DMS153 treated with DMSO at 0.1 percent for 48 hours (cell line): ENCODE measurements at regions not wholly inside any gene's neighbourhood (a gene's known extent, or its start where the extent isn't known, plus 50 kb on each side); places are given as distances from the start of the nearest gene placed in this dataset.
A peak's percentile ranks its signal among the peaks of the same experiment; 100 is the strongest.

ENCODE experiments used
- DNase-seq: peaks from one replicate; lab custom pipeline; 2025; ENCODE audit not compliant: unreplicated experiment; lab: John Stamatoyannopoulos, UW

DNA sequence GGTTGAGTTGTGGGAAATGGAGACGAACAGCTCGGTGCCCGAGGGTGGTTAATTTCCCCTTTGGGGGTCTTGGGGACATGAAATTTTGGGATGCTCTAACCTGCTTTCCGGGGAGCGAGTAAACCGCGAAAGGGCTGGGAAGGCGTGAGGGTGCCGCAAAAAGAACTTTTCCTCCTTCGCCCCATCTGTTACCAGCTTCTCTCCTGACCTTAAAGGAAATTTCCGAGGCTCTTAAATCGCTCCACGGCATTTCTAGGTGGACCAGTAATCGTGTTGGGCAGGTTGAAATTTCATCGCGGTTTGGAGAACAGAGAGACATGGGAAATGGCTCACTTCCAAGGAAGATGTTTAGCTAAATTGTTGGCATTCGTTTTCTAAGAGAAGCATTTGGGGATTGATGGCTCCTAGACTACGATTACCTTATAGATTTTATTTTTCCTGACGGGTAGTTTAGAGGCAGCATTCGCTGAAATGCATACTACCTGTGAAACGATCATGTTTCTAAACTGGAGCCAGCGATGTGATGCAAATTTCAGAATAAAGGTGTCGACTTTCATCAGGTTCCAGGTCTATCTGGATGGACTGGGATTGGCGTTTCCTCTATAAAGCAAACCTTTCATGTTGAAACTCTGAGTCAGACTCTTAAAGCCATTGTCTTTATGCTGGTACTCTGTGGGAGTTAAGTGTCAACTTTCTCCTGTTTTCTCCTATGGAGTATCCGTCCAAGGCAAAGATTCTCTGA is 414.5 kb downstream of the PCNX1 start:
- peak; percentile 87 for DNase-seq

DNA sequence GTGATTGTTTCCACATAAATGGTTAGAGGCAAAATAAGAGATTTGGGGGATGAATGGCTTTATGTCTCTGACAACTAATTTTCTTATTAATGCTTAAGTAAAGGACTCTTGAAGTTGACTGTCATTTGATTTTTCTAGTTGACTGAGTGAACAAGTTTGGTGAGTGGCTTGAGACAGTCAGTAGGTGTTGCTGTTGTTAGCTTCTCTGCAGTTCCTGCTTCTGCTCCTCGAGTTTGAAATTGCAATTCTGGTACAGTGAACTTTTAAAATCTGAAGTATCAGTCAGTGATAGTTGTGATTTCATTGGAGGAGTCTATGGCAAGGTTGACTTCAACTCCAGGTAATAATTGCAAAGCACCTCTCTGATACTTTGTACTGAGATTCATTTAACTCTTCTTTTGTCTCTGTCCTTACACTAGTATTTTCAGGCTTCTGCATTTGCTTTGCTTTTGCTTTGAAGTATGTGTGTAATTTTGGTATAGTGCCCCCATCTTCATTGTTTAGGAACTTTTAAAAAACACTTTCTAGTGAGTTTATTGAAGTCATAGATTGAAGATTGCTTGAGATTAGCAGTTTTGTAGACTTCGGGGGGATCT is 415.5 kb downstream of the PCNX1 start:
- no peak for DNase-seq

DNA sequence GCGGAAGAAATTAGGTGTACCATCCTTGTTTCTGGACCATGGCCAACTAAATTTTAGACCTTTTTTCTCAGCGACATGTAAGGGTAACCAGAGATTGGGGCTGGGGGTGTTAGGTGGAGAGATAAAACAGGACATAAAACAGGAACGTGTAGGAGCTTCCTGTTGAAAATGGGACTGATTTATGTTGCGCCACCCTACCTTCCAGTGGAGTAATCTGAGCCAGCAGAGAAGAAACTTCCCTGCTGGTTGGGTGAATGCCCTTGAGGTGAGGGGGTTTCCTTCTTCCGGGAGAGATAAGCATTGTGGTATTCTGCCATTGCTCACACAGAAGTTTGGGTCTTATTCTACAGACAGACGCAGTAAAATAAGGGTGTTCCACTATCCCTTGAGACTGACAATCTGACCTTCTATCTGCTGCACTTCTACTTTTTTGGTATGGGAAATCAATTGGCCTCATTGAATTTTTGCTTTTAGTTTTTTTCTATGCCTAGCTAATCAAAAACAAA is 417.6 kb downstream of the PCNX1 start:
- DNase-seq, result no peak

DNA sequence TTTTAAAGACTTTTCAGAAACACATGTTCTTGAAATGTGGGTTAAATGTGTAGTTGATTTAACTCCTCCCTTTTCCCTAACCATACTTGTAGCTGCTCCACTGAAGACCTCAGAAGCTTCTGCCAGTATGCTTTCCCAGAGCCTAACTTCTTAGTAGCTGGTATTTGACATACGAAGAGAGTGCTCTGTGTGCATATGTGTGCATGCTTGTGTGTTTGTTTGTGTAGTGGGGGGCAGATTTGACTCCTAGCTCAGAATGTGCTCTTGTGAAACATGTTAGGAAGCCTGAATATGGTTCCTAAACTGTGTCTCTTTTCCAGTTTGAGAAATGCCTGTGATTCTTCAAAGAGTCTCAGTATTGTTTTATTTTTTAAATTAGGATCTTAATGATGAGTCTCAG is 420.4 kb downstream of the PCNX1 start:
- no peak for DNase-seq

DNA sequence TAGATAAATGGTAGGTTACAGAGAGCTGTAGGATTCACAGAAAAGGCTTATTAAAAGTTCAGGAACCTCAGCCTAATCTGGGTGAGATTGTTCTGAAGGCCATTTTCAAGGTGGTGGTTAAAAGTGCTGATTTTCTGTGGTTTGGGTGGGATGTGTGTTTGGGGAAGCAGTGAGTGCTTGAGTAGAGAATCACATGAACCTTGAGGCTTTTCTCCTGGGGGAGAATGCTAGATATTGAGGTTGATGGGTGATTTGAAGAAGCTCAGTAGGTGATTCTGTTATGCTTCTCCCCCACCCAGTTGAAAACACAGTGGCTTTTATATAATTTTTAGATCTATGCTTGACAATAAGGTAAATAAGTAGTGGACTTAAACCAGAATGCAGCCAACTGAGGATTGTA is 420.9 kb downstream of the PCNX1 start:
- DNase-seq, result no peak

DNA sequence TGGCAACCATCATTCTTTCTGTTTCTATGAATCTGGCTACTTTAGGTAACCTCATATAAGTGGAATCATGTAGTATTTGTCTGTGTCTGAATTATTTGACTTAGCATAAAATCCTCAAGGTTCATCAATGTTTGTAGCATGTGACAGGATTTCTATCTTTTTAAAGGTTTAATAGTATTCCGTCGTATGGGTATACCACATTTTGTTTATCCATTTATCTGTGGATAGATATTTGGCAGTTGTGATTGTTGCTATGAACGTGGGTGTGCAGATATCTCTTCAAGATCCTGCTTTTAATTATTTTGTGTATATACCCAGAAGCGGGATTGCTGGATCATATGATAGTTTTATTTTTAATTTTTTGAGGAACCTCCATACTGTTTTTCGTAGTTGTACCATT is 421.7 kb downstream of the PCNX1 start:
- no peak for DNase-seq

DNA sequence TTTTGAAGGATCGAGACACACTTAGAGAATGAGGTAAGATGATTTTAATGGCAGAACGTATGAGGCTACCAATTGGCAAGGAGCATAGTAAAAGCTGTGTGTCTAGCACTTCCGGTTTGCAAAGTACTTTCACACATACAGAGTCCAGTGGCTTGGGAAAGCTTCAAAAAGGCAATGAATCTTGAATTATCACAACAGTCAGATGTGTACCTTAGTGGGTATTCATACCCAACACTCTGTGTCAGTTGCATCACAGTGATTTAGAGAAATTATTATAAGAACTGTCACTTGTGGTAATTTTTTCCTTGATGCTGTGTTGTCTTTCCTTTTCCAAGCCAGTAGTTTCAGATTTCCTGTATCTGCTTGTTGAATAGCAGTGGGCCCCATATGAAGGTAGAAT is 424.1 kb downstream of the PCNX1 start:
- DNase-seq, result no peak

DNA sequence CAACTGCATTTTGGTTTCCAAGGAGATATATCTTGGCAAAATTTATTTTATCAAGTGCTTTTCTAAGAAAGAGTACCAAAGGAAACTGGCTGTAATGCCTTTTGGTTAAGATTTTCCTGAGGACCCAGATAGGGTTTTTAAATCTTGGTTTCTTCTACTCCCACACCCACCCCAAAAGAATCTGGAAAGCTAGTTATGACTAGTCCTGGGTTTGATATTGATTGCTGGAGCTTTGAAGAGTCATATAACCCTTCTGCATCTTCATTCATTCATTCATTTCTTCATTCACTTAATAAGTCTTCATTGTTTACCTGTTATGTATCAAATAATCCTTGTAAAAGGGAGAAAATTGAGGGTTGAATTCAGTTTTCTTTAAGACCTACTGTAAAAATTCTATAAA is 425.2 kb downstream of the PCNX1 start:
- DNase-seq, result no peak

DNA sequence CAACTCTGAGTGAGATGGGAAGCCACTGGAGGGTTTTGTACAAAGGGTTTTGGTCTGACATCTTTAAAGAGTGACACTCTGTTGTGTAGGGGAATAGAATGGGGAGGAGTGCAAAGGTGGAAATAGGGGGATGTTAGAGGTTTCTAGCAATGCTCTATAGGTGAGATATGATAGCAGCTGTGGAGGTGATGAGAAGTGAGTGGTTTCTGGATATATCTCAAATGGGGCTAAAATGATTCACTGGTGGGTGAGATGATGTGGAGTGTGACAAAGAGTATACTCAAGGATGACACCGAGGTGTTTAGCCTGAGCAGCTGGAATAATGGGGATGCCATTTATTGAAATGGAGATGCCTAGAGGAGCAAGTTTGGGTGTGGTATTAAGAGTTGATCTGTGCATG is 426.4 kb downstream of the PCNX1 start:
- DNase-seq, result no peak

DNA sequence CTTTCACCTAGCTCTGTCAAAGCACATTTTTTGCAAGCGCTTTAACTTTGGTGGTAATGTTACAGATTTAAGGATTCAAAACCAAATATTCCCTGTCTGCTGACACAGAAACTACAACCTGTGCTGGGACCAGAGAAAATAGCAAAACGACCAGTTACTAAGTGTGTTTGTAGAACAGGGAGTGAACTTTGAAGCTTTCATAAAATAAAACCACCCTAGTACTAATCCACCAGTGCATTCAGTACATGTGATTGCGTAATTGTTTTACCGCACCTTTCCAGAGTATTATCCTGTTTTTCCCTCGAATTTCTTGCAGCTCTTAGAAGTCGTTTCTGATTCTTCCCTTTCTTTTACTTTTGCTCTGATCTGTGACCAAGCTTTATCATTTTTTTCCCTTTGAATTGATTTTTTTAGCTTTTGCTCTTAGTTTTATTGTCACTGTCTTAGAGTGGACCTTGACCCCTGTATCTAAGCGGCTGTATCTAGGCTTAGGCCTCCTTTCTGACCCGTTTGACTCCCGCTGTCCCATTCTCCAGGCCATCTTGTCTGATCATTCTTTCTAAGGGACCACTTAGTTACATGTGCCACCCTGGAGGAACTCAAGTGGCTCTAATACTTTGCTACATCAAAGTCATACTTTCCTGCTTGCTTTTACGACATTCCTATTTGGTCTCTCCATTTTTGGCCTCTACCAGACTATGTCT is 429.4 kb downstream of the PCNX1 start:
- DNase-seq, result no peak

DNA sequence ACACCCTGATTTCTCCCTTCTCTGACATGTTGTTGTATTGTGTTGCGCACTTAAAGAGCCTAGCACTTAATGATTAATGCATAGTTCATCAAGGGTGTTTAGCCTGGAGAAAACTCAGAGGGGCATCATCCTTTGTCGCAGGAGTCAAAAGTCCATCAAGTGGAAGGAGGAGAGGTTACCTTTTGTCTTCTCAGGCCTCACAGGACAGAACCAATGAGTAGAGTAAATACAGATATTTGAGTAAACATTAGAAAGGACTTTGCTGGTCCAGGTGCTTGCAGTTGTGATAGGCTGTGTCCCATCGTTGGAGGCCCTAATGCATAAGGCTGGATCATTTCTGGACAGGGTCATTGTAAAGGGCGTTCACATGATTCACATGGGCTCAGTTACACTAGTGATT is 430.9 kb downstream of the PCNX1 start:
- no peak for DNase-seq

DNA sequence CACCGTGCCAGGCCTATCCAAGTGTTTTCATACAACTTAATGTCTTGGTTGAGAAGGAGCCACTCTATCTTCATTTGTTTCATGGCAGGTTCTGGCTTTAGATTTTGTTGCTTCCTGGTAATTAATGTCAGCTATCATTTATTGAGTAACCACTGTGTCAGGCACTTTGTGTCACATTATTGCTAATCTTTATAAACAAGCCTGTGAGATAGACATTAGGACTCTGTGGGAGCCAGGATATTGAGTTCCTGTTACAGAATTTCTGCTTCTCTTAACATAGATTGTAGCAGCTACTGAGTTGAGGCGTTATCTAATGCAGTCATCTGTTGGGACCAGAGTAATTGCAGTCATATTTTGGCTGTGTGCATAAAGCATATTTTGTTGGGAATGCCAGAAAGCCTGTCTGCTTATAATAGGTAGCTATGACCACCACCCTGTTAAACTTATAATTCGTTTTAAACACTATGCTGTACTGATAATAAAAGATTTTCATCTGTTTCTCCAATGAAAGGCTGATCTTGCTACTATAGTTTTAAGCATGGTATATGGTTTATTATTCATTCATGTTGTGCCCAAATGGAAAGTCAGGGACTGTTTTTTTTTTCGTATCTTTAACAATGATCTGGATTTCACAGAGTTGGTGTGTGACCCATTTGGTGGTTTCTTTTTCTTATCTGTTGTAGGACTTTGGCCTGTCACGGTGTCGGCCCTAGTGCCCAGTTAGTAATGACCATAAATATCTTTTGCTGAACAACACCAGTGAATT is 432.6 kb downstream of the PCNX1 start:
- DNase-seq, result no peak

DNA sequence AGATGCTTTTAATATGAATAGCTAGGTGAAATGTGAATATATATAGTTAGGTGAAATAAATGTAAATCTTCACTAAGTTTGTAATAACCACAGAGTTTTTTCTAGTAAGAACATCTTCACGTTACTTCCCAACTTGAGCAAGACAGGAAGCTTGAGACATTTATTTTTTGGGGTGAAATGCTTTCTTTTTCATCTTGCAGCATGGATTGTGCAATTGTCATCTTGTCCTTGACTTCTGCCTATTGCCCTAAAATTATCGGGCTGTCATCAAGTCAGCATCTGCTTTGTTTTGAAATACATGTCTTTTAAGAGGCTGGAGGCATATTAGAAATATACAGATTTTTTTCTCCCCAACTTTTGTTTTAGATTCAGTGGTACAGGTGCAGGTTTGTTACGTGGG is 433.9 kb downstream of the PCNX1 start:
- no peak for DNase-seq

DNA sequence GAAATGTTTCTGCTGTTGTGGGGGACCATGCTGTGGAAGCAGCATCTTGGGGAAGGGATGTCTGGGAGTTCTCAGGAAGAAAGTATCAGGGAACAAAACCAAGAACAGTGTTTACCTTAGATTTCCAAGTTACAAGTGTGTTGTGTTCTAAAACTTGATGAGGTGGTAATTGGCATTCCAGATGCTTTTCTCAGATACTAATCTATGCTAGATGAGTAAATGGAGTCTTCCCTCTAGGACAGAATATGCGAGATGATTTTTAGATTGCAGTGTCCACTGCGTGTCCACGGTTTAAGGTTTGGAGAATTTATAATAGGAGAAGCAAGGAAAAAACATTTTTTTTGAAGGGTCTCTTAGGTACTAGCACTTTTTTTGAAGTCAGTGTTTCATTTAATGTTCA is 436.5 kb downstream of the PCNX1 start:
- no peak for DNase-seq

DNA sequence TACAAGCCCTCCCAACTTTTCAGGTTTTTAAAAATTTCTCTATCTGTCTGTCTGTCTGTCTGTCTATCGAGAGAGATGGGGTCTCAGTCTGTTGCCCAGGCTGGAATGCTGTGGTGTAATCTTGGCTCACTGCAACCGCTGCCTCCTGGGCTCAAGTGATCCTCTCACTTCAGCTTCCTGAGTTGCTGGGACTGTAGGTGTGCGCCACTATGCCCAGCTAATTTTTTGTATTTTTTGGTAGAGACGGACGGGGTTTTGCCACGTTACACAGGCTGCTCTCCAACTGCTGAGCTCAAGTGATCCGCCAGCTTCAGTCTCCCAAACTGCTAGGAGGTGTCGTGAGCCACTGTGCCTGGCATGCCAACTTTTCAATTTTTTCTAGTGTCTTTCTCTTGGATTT is 437.2 kb downstream of the PCNX1 start:
- DNase-seq, result no peak

DNA sequence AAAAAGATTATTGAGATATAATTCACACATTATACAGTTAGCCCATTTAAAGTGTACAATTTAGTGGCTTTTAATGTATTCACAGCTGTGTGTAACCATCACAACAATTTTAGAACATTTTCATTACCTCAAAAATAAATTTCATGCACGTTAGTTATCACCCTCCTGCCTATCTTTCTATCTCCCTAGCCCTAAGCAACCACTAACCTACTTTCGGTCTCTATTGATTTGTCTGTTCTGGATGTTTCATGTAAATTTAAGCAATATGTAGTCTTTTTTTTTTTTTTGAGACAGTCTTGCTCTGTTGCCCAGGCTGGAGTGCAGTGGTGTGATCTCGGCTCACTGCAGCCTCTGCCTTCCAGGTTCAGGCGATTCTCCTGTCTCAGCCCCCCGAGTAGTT is 439.4 kb downstream of the PCNX1 start:
- DNase-seq, result no peak

DNA sequence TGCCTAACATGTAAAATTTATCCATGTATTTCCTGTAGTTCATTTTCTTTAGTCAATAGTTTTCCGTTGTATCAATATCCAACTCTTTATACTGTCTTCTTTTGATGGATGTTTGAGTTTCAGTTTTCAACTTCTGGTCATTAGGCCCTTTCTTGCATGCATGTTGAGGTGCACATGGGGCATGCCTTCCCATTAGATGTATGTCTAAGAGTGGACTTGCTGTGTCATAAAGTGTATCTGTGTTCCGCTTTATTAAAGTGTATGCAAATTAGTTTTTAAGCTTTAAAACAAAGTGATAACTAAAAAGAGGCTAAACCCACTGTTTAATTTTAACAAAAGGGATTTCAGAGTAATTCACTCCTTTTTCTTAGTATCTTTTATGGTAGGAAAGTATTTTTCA is 441.1 kb downstream of the PCNX1 start:
- no peak for DNase-seq

DNA sequence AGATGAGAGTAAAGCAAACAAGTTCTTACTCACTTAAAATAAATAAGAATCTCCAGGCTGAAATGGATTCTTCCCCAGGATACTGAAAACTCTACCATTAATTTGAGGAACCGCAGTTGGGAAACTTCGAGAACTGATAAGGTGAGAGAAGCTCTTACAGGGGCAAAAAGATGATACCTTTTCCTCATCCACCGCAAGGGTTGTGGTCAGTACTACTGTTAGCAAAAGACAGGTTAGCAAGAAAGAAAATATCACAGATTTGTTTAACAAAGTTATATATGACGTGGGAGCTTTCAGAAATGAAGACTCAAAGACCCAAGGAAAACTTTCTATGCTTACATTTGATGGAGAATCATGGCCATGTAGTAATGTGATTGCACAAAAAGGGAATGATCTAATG is 441.6 kb downstream of the PCNX1 start:
- no peak for DNase-seq

DNA sequence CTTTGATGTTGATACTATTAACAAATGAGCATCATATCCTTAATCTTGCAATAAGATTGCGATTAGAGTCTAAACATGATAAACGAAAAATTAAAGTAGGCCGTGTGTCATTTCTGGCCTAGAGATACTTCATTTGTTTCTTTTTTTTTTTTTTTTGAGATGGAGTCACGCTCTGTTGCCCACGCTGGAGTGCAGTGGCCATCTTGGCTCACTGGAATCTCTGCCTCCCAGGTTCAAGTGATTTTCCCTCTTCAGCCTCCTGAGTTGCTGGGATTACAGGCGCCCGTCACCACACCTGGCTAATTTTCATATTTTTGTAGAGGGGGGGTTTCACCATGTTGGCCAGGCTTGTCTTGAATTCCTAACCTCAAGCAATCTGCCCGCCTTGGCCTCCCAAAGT is 446.9 kb downstream of the PCNX1 start:
- no peak for DNase-seq

DNA sequence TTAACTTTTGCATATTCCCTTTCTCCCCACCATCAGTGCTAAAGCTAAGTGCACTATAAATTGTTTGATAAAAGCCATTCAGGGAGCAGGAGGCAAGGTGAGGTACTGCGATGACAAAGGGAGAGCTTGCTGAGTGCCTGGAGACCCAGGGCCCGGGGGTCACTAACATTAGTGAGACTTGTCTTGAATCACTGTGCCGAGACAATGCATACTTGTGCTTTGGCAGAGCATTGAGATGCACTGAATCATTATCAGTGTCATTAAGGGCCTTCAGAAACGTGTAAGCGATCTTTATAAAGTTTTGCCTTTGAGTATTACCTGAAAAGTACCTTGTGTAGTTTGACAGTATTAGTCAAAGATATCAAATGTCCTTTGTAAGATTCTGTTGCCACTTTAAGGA is 447.5 kb downstream of the PCNX1 start:
- DNase-seq, result no peak

DNA sequence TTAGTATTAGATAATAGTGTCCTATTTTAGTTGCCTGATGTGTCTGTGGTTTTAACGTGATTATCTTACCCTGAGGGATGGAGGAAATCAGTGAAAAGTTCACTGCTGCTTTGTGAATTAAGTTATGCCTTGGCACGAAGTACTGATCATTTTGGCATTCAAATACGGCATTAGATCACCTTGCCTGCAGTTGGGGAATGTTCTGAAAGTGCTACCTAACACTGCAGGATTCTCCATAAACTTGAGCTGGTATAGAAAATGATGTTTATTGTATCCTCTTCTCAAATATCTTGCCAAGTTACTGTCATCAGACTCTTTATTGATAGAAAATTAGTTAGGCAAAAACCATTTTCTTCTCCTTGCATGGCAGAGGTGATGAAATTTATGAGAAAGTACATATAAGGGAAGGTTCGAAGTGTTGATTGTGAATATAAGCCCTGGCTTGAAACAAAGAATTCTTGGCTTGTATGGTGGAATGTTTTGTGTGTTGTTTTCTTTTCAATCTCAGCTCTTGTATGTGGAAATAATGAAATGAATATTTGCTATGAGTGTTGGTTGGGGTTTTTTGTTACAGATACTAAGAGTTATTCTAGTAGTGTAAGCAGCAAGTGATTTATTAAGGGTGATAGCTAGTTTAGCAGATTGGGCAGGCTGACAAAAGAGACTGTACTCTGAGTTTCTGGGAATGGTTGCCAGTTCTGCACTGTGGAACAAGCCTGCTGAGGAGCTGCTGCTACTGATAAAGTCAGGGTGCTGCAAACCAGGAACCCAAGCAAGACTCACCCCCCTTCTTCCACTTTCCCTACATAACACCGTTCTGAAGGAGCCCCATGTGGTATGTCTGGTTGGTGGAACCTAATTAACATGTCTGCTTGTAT is 448.3 kb downstream of the PCNX1 start:
- no peak for DNase-seq
